ENCODE measurements at regions not wholly inside any gene's neighbourhood (a gene's known extent, or its start where the extent isn't known, plus 50 kb on each side); places are given as distances from the start of the nearest gene placed in this dataset.
"Not testable (repeated sequence)": the region's sequence is repeated elsewhere in the genome, so short reads cannot be mapped to it uniquely, and the experiment has no call there.

DNA sequence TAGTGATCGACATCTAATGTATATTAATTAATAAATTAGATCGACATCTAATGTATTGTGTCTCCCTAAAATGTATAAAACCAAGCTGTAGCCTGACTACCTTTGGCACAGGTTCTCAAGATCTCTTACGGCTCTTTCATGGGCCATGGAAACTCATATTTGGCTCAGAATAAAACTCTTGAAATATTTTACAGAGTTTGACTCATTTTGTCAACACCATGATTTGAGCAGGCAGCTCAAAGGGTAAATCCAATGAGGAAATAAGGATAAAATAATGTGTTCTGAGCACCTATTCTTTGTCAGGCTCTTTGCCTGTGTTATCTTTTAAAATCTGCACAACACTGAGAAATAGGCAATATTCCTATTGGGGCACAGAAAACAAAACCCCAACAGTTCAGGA is 223.4 kb upstream of the DUSP10 start:
- peak overlapping the region; percentile 10; the same call in 1 of the 2 replicates for H3K4me3 ChIP-seq (ENCODE audit: insufficient read depth, low read depth, low read length)
- DNase-seq = no peak
- no peaks in the 10 kb centered on the region for H3K27me3 ChIP-seq (ENCODE audit: control insufficient read depth, insufficient read depth, low read length)
- H3K36me3 ChIP-seq (replicated peaks; ENCODE audit: control insufficient read depth, insufficient read depth, low read length) = no peaks in the 10 kb centered on the region; the same call in 1 of the 2 replicates

DNA sequence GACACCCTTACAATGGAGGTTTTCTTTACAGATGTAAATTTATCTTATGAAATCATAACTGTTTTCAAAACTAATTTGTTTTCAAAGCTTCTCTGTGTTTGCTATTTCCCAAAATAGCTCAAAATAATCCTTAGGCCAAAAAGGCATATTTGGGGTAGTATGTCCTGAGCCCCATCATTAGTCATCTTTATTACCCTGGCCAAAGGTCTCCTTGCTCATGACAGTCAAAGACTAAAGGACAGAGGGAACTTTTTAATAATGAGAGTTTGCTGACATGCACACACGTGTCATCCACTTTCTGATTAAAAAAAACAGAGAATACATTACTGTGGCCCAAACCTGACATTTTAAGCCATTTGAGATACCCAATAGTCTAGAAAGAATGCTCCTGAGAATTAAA is 221.9 kb upstream of the DUSP10 start:
- no peak overlapping the region for H3K4me3 ChIP-seq (ENCODE audit: insufficient read depth, low read depth, low read length)
- no peaks in the 10 kb centered on the region; the same call in 1 of the 2 replicates for H3K36me3 ChIP-seq (replicated peaks; ENCODE audit: control insufficient read depth, insufficient read depth, low read length)
- no peaks in the 10 kb centered on the region for H3K27me3 ChIP-seq (ENCODE audit: control insufficient read depth, insufficient read depth, low read length)
- no peak for DNase-seq

DNA sequence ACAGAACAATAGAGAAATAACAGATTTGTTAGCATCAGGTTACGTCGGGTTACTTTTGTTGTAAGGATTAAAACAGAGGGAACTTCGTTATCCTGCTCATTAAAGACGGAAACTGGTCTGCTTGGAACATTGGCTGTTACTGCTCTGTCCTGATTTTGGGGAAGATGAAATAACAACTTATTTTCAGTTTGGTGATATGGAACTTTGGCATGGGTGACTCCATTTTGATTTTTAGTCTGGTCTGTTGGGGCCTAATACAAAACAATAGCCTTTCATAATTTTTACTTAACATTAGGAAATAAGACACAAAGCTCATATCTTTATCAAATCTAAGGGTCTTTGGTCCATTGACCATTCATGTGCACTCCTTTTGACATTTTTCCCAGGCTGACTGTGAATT is 220.5 kb upstream of the DUSP10 start:
- Histone ChIP-seq H3K36me3 (replicated peaks; ENCODE audit: control insufficient read depth, insufficient read depth, low read length) (no peaks in the 10 kb centered on the region; the same call in 1 of the 2 replicates), H3K27me3 (ENCODE audit: control insufficient read depth, insufficient read depth, low read length) (no peaks in the 10 kb centered on the region), H3K4me3 (ENCODE audit: insufficient read depth, low read depth, low read length) (no peak overlapping the region)
- DNase-seq = no peak

DNA sequence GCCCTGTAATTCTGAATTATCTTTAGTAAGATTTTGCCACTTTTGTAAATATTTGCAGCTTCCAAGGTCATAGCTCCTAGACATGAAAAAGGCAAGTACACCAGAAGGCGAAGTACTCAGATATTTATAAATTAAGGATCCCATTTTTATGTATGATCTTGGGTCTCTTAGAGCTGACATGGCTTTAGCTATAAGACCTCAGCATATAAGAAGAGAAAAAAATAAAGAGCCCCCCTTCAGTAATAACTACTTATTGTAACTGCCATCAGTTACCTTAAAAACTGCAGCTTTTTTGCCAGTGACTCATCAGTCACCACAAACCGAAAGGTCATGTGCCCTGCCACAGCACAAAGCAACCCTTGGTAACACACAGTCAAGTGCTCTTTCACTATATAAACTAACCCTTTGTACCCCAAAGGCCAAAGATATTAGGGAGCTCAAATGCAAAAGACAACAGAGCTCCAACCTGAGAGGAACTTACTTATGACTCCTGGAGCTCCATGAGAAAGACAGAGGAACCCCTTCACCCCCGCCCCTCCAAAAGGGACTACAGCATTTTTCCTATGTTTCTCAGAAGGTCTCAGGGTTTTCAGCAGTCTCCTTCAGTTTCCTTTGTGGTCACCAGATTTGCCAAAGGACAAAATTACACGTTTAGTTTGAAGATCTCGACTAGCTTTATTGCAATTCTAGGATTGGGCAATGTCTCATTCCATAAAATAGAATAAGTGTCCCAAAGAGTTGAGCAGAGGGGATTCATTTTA is 219.8 kb upstream of the DUSP10 start:
- Histone ChIP-seq H3K27me3 (ENCODE audit: control insufficient read depth, insufficient read depth, low read length) (no peaks in the 10 kb centered on the region), H3K4me3 (ENCODE audit: insufficient read depth, low read depth, low read length) (no peak overlapping the region), H3K36me3 (replicated peaks; ENCODE audit: control insufficient read depth, insufficient read depth, low read length) (no peaks in the 10 kb centered on the region)
- DNase-seq = no peak

DNA sequence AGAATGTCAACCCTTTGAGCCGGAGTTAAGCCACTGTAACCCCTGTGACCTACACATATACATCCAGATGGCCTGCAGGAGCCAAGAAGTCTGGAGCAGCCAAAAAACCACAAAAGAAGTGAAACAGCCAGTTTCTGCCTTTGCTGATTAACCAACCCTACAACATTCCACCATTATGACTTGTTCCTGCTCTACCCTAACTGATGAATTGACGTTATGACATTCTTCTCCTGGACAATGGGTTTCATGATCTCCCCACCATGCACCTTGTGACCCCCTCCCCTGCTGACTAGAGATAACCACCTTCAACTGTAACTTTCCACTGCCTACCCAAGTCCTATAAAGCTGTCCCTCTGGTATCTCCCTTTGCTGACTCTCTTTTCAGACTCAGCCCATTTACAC is 216.3 kb upstream of the DUSP10 start:
- H3K36me3 ChIP-seq (replicated peaks; ENCODE audit: control insufficient read depth, insufficient read depth, low read length); H3K4me3 ChIP-seq (ENCODE audit: insufficient read depth, low read depth, low read length); H3K27me3 ChIP-seq (ENCODE audit: control insufficient read depth, insufficient read depth, low read length); DNase-seq: not testable (repeated sequence)

DNA sequence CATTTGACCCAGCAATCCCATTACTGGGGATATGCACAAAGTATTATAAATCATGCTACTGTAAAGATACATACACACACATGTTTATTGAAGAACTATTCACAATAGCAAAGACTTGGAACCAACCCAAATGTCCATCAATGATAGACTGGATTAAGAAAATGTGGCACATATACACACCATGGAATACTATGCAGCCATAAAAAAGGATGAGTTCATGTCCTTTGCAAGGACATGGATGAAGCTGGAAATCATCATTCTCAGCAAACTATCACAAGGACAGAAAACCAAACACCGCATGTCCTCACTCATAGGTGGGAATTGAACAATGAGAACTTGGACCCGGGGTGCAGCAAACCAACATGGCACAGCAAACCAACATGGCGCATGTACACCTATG is 215.5 kb upstream of the DUSP10 start:
- not testable (repeated sequence) for H3K36me3 ChIP-seq (replicated peaks; ENCODE audit: control insufficient read depth, insufficient read depth, low read length); H3K4me3 ChIP-seq (ENCODE audit: insufficient read depth, low read depth, low read length); DNase-seq; H3K27me3 ChIP-seq (ENCODE audit: control insufficient read depth, insufficient read depth, low read length)

DNA sequence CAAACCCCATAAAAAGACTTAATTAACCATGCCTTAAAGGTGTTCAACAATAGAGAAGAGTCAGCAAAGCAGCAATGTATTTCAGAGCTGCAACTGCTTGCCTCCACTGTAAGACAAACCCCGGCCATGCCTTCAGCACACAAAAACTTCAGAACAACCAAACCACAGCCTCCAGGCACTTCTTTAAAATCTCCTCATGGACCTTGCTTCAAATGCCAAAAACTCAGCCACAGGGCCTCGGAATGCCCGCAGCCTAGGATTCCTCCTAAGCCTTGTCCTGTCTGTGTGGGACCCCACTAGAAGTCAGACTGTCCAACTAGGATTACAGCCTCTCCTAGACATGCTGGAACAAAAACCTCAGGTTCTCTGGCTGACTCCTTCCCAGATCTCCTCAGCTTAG is 208.1 kb upstream of the DUSP10 start:
- Histone ChIP-seq H3K4me3 (ENCODE audit: insufficient read depth, low read depth, low read length) (no peak overlapping the region), H3K36me3 (replicated peaks; ENCODE audit: control insufficient read depth, insufficient read depth, low read length) (no peaks in the 10 kb centered on the region), H3K27me3 (ENCODE audit: control insufficient read depth, insufficient read depth, low read length) (no peaks in the 10 kb centered on the region; the same call in 1 of the 2 replicates)
- DNase-seq = no peak

DNA sequence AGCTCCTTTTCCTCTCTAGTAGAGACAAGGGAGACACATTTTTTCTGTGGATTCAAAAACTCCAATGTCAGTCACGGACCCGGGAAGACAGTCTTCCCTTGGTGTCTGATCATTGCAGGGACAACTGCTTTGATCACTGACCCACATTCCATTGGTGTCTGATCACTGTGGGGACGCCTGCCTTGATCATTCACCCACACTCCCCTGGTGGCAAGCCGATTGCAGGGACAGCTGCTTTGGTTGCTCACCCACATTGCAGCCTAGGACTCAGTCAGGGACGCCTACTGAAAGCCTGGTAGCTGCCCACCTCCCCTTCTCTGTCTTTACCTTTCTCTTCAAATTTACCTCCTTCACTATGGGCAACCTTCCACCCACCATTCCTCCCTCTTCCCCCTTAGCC is 206.6 kb upstream of the DUSP10 start:
- no peaks in the 10 kb centered on the region for H3K36me3 ChIP-seq (replicated peaks; ENCODE audit: control insufficient read depth, insufficient read depth, low read length)

DNA sequence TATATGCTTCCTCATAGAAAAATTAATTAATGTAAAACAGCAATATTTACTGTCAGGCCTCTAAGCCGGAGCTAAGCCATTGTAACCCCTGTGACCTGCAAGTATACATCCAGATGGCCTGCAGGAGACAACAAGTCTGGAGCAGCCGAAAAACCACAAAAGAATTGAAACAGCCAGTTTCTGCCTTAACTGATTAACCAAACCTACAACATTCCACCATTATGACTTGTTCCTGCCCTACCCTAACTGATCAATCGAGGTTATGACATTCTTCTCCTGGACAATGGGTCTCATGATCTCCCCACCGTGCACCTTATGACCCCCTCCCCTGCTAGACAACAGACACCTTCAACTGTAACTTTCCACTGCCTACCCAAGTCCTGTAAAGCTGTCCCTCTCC is 205.8 kb upstream of the DUSP10 start:
- H3K36me3 ChIP-seq (replicated peaks; ENCODE audit: control insufficient read depth, insufficient read depth, low read length) = no peaks in the 10 kb centered on the region
- H3K27me3 ChIP-seq (ENCODE audit: control insufficient read depth, insufficient read depth, low read length) = no peaks in the 10 kb centered on the region; the same call in 1 of the 2 replicates
- DNase-seq = no peak
- no peak overlapping the region for H3K4me3 ChIP-seq (ENCODE audit: insufficient read depth, low read depth, low read length)

More for the DNA sequence above, 206.6 kb upstream of the DUSP10 start:
- H3K4me3 ChIP-seq (ENCODE audit: insufficient read depth, low read depth, low read length) = no peak overlapping the region
- DNase-seq = no peak
- no peaks in the 10 kb centered on the region; the same call in 1 of the 2 replicates for H3K27me3 ChIP-seq (ENCODE audit: control insufficient read depth, insufficient read depth, low read length)

DNA sequence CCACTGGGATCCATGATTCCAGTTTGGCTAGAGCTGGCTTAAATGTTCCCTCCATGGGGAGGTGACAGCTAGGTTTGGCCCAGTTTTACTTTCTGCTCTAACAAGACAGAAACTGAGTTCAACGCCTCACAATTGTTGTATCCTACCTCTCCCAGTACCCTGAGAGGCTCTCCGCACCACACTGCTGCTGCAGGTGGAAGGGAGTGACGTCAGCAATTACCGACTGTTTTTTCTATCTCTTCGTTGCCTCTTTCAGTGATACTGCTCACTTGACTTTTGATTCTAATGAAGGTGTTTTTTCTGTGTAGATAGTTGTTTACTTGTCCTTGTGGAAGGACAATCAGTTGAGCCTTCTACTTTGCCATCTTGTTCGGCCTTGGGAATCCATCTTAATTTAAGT is 204.9 kb upstream of the DUSP10 start:
- Histone ChIP-seq H3K27me3 (ENCODE audit: control insufficient read depth, insufficient read depth, low read length) (no peaks in the 10 kb centered on the region; the same call in 1 of the 2 replicates), H3K4me3 (ENCODE audit: insufficient read depth, low read depth, low read length) (no peak overlapping the region)
- DNase-seq = no peak

DNA sequence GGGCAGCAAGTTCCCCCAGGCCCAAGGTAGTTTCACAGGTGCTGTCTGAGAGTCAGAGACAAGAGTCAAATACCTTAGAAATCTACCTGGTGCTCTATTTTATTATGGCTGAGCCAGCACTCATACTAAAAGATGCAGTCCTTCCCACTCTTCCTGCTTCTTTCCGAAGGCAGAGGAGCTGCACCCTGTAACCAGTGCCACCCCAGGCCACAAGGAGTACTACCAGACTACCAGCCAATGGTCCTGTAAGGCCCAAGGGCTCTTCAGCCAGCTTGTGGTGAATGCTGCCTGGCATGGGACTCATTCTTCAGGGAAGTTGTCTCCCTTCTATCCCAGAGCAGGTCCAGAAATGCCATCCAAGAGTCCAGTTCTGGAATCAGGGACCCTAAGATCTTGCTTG is 203.8 kb upstream of the DUSP10 start:
- DNase-seq = no peak

More for the DNA sequence above, 204.9 kb upstream of the DUSP10 start:
- H3K36me3 ChIP-seq (replicated peaks; ENCODE audit: control insufficient read depth, insufficient read depth, low read length) = no peaks in the 10 kb centered on the region

DNA sequence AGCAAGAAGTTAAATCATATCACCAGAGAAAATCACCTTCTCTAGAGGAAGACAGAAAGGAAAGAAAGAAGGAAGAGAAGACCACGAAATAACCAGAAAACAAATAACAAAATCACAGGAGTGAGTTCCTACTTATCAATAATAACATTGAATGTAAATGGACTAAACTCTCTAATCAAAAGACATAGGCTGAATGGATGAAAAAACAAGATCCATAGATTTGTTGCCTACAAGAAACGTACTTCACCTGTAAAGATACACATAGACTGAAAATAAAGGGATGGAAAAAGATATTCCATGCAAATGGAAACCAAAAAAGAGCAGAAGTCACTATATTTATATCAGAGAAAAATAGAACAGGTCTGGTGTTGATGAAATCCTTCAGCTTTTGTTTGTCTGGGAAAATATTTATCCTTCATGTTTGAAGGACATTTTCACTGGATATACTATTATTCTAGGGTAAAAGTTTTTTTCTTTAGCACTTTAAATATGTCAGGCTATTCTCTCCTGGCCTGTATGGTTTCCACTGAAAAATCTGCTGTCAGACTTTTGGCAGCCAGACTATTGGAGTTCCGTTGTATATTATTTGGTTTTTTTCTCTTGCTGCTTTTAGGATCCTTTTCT is 202.5 kb upstream of the DUSP10 start:
- H3K36me3 ChIP-seq (replicated peaks; ENCODE audit: control insufficient read depth, insufficient read depth, low read length) = no peaks in the 10 kb centered on the region
- no peak for DNase-seq
- H3K27me3 ChIP-seq (ENCODE audit: control insufficient read depth, insufficient read depth, low read length) = no peaks in the 10 kb centered on the region; the same call in 1 of the 2 replicates
- no peak overlapping the region for H3K4me3 ChIP-seq (ENCODE audit: insufficient read depth, low read depth, low read length)

More for the DNA sequence above, 203.8 kb upstream of the DUSP10 start:
- H3K4me3 ChIP-seq (ENCODE audit: insufficient read depth, low read depth, low read length) = no peak overlapping the region
- no peaks in the 10 kb centered on the region; the same call in 1 of the 2 replicates for H3K27me3 ChIP-seq (ENCODE audit: control insufficient read depth, insufficient read depth, low read length)
- no peaks in the 10 kb centered on the region for H3K36me3 ChIP-seq (replicated peaks; ENCODE audit: control insufficient read depth, insufficient read depth, low read length)

DNA sequence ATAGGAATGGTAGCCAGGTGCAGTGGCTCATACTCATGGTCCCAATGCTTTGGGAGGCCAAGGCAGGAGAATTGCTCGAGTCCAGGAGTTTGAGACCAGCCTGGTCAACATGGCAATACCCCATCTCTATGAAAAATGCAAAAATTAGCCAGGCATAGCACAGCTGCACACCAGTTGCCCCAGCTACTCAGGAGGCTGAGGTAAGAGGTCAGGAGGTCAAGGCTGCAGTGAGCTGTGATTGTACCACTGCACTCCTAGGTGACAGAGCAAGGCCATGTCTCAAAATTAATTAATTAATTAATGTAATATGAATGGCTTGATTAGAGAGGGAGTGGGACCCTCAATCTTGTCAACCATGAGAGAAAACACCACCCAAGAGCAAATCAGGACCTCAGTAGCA is 198.7 kb upstream of the DUSP10 start:
- H3K36me3 ChIP-seq (replicated peaks; ENCODE audit: control insufficient read depth, insufficient read depth, low read length) = no peaks in the 10 kb centered on the region
- no peak overlapping the region for H3K4me3 ChIP-seq (ENCODE audit: insufficient read depth, low read depth, low read length)
- no peaks in the 10 kb centered on the region for H3K27me3 ChIP-seq (ENCODE audit: control insufficient read depth, insufficient read depth, low read length)
- DNase-seq = no peak

DNA sequence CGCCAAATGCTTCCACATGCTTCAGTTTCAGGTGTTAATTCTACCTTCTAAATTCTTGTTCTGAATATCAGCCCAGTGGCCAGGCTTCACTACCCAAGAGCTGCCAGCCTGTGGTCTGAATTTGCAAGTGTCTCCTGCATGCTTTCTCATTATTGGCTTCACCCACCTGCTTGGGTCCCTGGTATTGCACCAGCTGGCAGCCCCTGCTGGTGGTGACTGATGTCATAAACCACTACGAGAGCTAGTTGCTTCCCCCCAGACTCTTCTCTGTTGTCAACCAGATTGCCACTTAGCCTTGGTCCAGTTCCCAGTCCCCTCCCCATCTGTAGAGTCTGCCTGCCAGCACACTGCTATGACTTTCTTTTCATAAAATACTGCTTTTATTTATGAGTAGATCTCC is 197.7 kb upstream of the DUSP10 start:
- no peaks in the 10 kb centered on the region for H3K36me3 ChIP-seq (replicated peaks; ENCODE audit: control insufficient read depth, insufficient read depth, low read length)
- no peak overlapping the region for H3K4me3 ChIP-seq (ENCODE audit: insufficient read depth, low read depth, low read length)
- H3K27me3 ChIP-seq (ENCODE audit: control insufficient read depth, insufficient read depth, low read length) = no peaks in the 10 kb centered on the region
- no peak for DNase-seq

Measured in H7 (cell line).